22Rv1 (cell line): ENCODE measurements at regions not wholly inside any gene's neighbourhood (a gene's known extent, or its start where the extent isn't known, plus 50 kb on each side); places are given as distances from the start of the nearest gene placed in this dataset.

Experiments
- ZFX ChIP-seq: fragments of 450-650 bp; IDR thresholded peaks from 2 replicates; pipeline ENCODE4 v1.6.1; 2017; ENCODE audit warnings: antibody characterized with exemption, borderline replicate concordance
- TF ChIP-seq, protein P1 (sequence below): fragments of 450-650 bp; IDR thresholded peaks from 2 replicates; pipeline ENCODE4 v1.5.1; 2017; ENCODE audit warnings: mild to moderate bottlenecking

DNA sequence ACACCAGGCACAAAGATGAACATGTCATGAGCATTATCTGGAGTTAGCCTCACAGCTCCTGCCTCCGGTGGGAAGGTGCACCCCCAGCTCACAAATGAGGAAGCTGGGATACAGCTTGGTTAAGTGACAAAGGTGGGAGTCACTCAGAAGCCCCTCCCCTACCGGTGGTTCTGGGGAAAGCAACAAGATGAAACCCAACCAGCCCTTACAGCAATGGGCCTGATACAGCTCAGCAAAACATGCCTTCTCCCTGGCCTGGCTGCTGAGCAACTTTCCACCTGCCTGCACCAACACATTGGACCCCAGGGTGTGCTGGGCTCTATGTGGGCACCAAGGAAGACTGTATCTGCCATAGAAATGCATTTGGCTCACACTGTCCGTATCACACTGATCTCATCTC, 113.2 kb downstream of the GYPC start:
- TF ChIP-seq, protein P1, sequence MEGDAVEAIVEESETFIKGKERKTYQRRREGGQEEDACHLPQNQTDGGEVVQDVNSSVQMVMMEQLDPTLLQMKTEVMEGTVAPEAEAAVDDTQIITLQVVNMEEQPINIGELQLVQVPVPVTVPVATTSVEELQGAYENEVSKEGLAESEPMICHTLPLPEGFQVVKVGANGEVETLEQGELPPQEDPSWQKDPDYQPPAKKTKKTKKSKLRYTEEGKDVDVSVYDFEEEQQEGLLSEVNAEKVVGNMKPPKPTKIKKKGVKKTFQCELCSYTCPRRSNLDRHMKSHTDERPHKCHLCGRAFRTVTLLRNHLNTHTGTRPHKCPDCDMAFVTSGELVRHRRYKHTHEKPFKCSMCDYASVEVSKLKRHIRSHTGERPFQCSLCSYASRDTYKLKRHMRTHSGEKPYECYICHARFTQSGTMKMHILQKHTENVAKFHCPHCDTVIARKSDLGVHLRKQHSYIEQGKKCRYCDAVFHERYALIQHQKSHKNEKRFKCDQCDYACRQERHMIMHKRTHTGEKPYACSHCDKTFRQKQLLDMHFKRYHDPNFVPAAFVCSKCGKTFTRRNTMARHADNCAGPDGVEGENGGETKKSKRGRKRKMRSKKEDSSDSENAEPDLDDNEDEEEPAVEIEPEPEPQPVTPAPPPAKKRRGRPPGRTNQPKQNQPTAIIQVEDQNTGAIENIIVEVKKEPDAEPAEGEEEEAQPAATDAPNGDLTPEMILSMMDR: no peak
- TF ChIP-seq ZFX: no peak
